Lower leg skin (tissue), 4 donors: ENCODE measurements at regions not wholly inside any gene's neighbourhood (a gene's known extent, or its start where the extent isn't known, plus 50 kb on each side); places are given as distances from the start of the nearest gene placed in this dataset.

Experiments
- DNase-seq, 2 donors: peaks; one replicate each; pipeline ENCODE4 v3.0.0-alpha.2; 2019; ENCODE audit warnings: low spot score in 2 of 2
- H3K4me3 ChIP-seq: fragments of 200-600 bp; sonication (generic); 2 replicates; pipeline ENCODE4 v1.5.1; 2017; ENCODE audit warnings: mild to moderate bottlenecking, low read depth; ENCODE audit not compliant: poor library complexity, severe bottlenecking
- CTCF ChIP-seq, 3 donors: fragments of 450-650 bp; IDR thresholded peaks; one replicate each; pipeline ENCODE4 v1.5.1; 2016; ENCODE audit warnings: antibody characterized with exemption in 3 of 3, mild to moderate bottlenecking in 3 of 3, moderate library complexity in 2 of 3
- POLR2A ChIP-seq, 2 donors: fragments of 450-650 bp; IDR thresholded peaks; one replicate each; pipeline ENCODE4 v1.6.1; 2016 to 2017; ENCODE audit warnings: antibody characterized with exemption in 2 of 2, mild to moderate bottlenecking in 1 of 2, moderate library complexity in 1 of 2
- WGBS, 2 donors: methylation state at CpG; one replicate each; pipeline ENCODE4 v1.1.5; 2018; 5-methylcytosine and 5-hydroxymethylcytosine counted together
- intact Hi-C: fragments of 100-400 bp; cut with DNase I; formaldehyde crosslinking; loops from one replicate; pipeline ENCODE4 v1.15.0; 2023; ENCODE audit warnings: low total_unique reads

- intact Hi-C loops: no loop called here
- no peak for TF ChIP-seq CTCF (IDR thresholded peaks at IDR 0.05)
- DNase-seq: no peak
- H3K4me3 ChIP-seq: no peak overlapping the region
- WGBS, 2 donors: 84 to 87% methylated on average over 14 of the region's 14 CpGs
Observed at GRCh38 chr10:70943841-70944466, 55.6 kb upstream of the PCBD1 start.

- intact Hi-C loops: no loop called here
- no peak overlapping the region for H3K4me3 ChIP-seq
- TF ChIP-seq CTCF (IDR thresholded peaks at IDR 0.05): no peak
- TF ChIP-seq POLR2A (IDR thresholded peaks at IDR 0.05): no peak
- DNase-seq: no peak
- 81 to 84% methylated on average over 5 of the region's 5 CpGs for WGBS, 2 donors
Observed at GRCh38 chr10:70950037-70950436, 61.7 kb upstream of the PCBD1 start.

GRCh38 chr10:70950801-70951200 lies 62.4 kb upstream of the PCBD1 start:
- intact Hi-C loops: no loop called here
- H3K4me3 ChIP-seq: no peak overlapping the region
- no peak for DNase-seq
- TF ChIP-seq CTCF (IDR thresholded peaks at IDR 0.05) (no peak), POLR2A (IDR thresholded peaks at IDR 0.05) (no peak)
- 89 to 93% methylated on average over 1 of the region's 1 CpG for WGBS, 2 donors

- no peak overlapping the region for H3K4me3 ChIP-seq
- intact Hi-C loops: no loop called here
- no peak for DNase-seq
- TF ChIP-seq CTCF (IDR thresholded peaks at IDR 0.05): no peak
- no peak for TF ChIP-seq POLR2A (IDR thresholded peaks at IDR 0.05)
- WGBS, 2 donors: 83 to 84% methylated on average over 4 of the region's 4 CpGs
Observed at GRCh38 chr10:70952401-70952800, 64.0 kb upstream of the PCBD1 start.

GRCh38 chr10:70952921-70953320 lies 64.6 kb upstream of the PCBD1 start:
- no peak for TF ChIP-seq POLR2A (IDR thresholded peaks at IDR 0.05)
- TF ChIP-seq CTCF (IDR thresholded peaks at IDR 0.05): no peak
- no peak for DNase-seq

More at GRCh38 chr10:70952921-70953320, 64.6 kb upstream of the PCBD1 start:
- H3K4me3 ChIP-seq: no peak overlapping the region
- WGBS, 2 donors: 93 to 94% methylated on average over 5 of the region's 5 CpGs
- intact Hi-C loops: no loop called here
